ENCODE measurements at regions not wholly inside any gene's neighbourhood (a gene's known extent, or its start where the extent isn't known, plus 50 kb on each side); places are given as distances from the start of the nearest gene placed in this dataset.

GRCh38 chr5:120967366-120967765 is 503.3 kb downstream of the PRR16 start:
- no peak for ATAC-seq
- Histone ChIP-seq H2AFZ (ENCODE audit: low read depth, low read length, poor library complexity, severe bottlenecking) (no peak overlapping the region), H4K20me1 (ENCODE audit: insufficient read depth) (no peaks in the 10 kb centered on the region), H3K27ac (ENCODE audit: low read depth, low read length) (no peak overlapping the region), H3K4me3 (replicated peaks in 1 of 2; ENCODE audit: low read depth in 1 of 2, low read length in 2 of 2) (no peak overlapping the region), H3K9ac (ENCODE audit: low read length) (no peak overlapping the region), H3K79me2 (ENCODE audit: insufficient read depth, low read length) (no peaks in the 10 kb centered on the region), H3K27me3 (ENCODE audit: insufficient read depth, low read length) (no peaks in the 10 kb centered on the region), H3K9me3 (ENCODE audit: control insufficient read depth in 1 of 2, insufficient read depth in 1 of 2, low read depth in 1 of 2, low read length in 2 of 2) (no peaks in the 10 kb centered on the region), H3K4me2 (ENCODE audit: low read length) (no peak overlapping the region), H3K9me2 (ENCODE audit: insufficient read depth) (no peaks in the 10 kb centered on the region), H3K36me3 (ENCODE audit: control insufficient read depth in 1 of 2, insufficient read depth in 2 of 2, low read length in 2 of 2) (no peaks in the 10 kb centered on the region), H3K4me1 (ENCODE audit: control insufficient read depth in 1 of 2, insufficient read depth in 2 of 2, low read length in 2 of 2) (no peaks in the 10 kb centered on the region)
- POLR2A ChIA-PET: no interaction called here
- intact Hi-C loops (cut with micrococcal nuclease): no loop called here
- BruUV-seq (replicated peaks): no TSS peak
- RAD21 ChIA-PET (ENCODE audit: low non-redundant PET in 1 of 2, low total read pairs in 2 of 2, uncharacterized antibody in 2 of 2, unreplicated experiment in 2 of 2): no interaction called here
- DNase-seq (ENCODE audit: low read depth, low spot score): no peak
- TF ChIP-seq ELF1 (IDR thresholded peaks at IDR 0.05; ENCODE audit: borderline replicate concordance, low read depth): no peak
- no peak for TF ChIP-seq EZH2 (IDR thresholded peaks at IDR 0.05)
- no peak for TF ChIP-seq EGR1 (IDR thresholded peaks at IDR 0.05; ENCODE audit: low read depth)
- no peak for TF ChIP-seq SIN3A (IDR thresholded peaks at IDR 0.05; ENCODE audit: low read depth)
- CTCF ChIA-PET: no interaction called here

DNA sequence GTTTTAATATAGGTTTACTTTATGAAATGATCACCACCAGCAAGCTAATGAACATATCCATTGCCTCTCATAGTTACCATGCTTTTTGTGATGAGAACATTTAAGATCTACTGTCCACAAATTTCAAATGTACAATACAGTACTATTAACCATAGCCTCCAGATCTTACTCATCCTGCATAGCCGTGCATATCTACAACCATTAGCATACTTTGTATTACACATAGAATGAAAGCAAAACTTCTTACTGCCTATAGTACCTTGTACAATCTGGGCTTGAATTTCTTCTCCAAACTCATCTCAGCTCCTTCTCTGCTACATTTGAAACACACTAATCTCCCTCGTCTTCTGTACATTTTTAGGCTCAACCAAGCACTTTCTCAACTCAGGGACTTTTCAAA is 510.6 kb downstream of the PRR16 start:
- Histone ChIP-seq H3K4me2 (ENCODE audit: low read length) (no peak overlapping the region), H3K9ac (ENCODE audit: low read length) (no peak overlapping the region), H3K9me3 (ENCODE audit: control insufficient read depth in 1 of 2, insufficient read depth in 1 of 2, low read depth in 1 of 2, low read length in 2 of 2) (no peaks in the 10 kb centered on the region), H3K4me3 (replicated peaks in 1 of 2; ENCODE audit: low read depth in 1 of 2, low read length in 2 of 2) (no peak overlapping the region), H4K20me1 (ENCODE audit: insufficient read depth) (no peaks in the 10 kb centered on the region), H3K36me3 (ENCODE audit: control insufficient read depth in 1 of 2, insufficient read depth in 2 of 2, low read length in 2 of 2) (no peaks in the 10 kb centered on the region), H3K27me3 (ENCODE audit: insufficient read depth, low read length) (no peaks in the 10 kb centered on the region), H3K9me2 (ENCODE audit: insufficient read depth) (no peaks in the 10 kb centered on the region), H3K27ac (ENCODE audit: low read depth, low read length) (no peak overlapping the region), H3K4me1 (ENCODE audit: control insufficient read depth in 1 of 2, insufficient read depth in 2 of 2, low read length in 2 of 2) (no peaks in the 10 kb centered on the region), H2AFZ (ENCODE audit: low read depth, low read length, poor library complexity, severe bottlenecking) (no peak overlapping the region), H3K79me2 (ENCODE audit: insufficient read depth, low read length) (no peaks in the 10 kb centered on the region)
- TF ChIP-seq YY1 (IDR thresholded peaks at IDR 0.05; ENCODE audit: extremely low read depth, insufficient replicate concordance, low read depth, low read length) (no peak), JUND (IDR thresholded peaks at IDR 0.05) (no peak), RAD21 (IDR thresholded peaks at IDR 0.05; ENCODE audit: low read depth) (no peak), FOSL1 (IDR thresholded peaks at IDR 0.05; ENCODE audit: low read depth) (no peak), EZH2 (IDR thresholded peaks at IDR 0.05) (no peak), POLR2A (IDR thresholded peaks at IDR 0.05; ENCODE audit: borderline replicate concordance, extremely low read depth, insufficient read depth, insufficient read length) (no peak), MAX (IDR thresholded peaks at IDR 0.05) (no peak), CBX3 (IDR thresholded peaks at IDR 0.05; ENCODE audit: low read depth) (no peak), EGR1 (IDR thresholded peaks at IDR 0.05; ENCODE audit: low read depth) (no peak)
- TF ChIP-seq, protein P1, sequence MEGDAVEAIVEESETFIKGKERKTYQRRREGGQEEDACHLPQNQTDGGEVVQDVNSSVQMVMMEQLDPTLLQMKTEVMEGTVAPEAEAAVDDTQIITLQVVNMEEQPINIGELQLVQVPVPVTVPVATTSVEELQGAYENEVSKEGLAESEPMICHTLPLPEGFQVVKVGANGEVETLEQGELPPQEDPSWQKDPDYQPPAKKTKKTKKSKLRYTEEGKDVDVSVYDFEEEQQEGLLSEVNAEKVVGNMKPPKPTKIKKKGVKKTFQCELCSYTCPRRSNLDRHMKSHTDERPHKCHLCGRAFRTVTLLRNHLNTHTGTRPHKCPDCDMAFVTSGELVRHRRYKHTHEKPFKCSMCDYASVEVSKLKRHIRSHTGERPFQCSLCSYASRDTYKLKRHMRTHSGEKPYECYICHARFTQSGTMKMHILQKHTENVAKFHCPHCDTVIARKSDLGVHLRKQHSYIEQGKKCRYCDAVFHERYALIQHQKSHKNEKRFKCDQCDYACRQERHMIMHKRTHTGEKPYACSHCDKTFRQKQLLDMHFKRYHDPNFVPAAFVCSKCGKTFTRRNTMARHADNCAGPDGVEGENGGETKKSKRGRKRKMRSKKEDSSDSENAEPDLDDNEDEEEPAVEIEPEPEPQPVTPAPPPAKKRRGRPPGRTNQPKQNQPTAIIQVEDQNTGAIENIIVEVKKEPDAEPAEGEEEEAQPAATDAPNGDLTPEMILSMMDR (IDR thresholded peaks at IDR 0.05 in 2 of 3, conservative IDR thresholded peaks at IDR 0.05 in 1 of 3; ENCODE audit: borderline replicate concordance in 1 of 3, insufficient read depth in 1 of 3, low read depth in 2 of 3, low read length in 2 of 3): no peak
- ATAC-seq (no peak), DNase-seq (ENCODE audit: low read depth, low spot score) (no peak)
- RAD21 ChIA-PET (ENCODE audit: low non-redundant PET in 1 of 2, low total read pairs in 2 of 2, uncharacterized antibody in 2 of 2, unreplicated experiment in 2 of 2): no interaction called here
- POLR2A ChIA-PET: no interaction called here
- BruUV-seq (replicated peaks): no TSS peak
- CTCF ChIA-PET: no interaction called here
- intact Hi-C loops (cut with micrococcal nuclease): no loop called here

Measured in HCT116 (cell line).